Ishikawa (cell line): ENCODE measurements at regions not wholly inside any gene's neighbourhood (a gene's known extent, or its start where the extent isn't known, plus 50 kb on each side); places are given as distances from the start of the nearest gene placed in this dataset.

Experiments
- CEBPB ChIP-seq: IDR thresholded peaks from 2 replicates; pipeline ENCODE4 v1.6.1; 2012
- CREB1 ChIP-seq: IDR thresholded peaks from 2 replicates; pipeline ENCODE4 v1.6.1; 2012; ENCODE audit warnings: low read depth
- EGR1 ChIP-seq: IDR thresholded peaks from 2 replicates; pipeline ENCODE4 v1.6.1; 2012
- EP300 ChIP-seq: IDR thresholded peaks from 2 replicates; pipeline ENCODE4 v1.6.1; 2012; ENCODE audit warnings: borderline replicate concordance
- FOXM1 ChIP-seq: IDR thresholded peaks from 2 replicates; pipeline ENCODE4 v1.6.1; 2012; ENCODE audit warnings: low read depth, borderline replicate concordance
- NFIC ChIP-seq: IDR thresholded peaks from 2 replicates; pipeline ENCODE4 v1.6.1; 2012
- RAD21 ChIP-seq: IDR thresholded peaks from 2 replicates; pipeline ENCODE4 v1.6.1; 2012; ENCODE audit warnings: low read depth
- REST ChIP-seq: IDR thresholded peaks from 2 replicates; pipeline ENCODE4 v1.6.1; 2012; ENCODE audit warnings: low read depth, mild to moderate bottlenecking
- TAF1 ChIP-seq: IDR thresholded peaks from 2 replicates; pipeline ENCODE4 v1.6.1; 2012; ENCODE audit warnings: low read depth, mild to moderate bottlenecking
- TCF12 ChIP-seq: IDR thresholded peaks from 2 replicates; pipeline ENCODE4 v1.6.1; 2012; ENCODE audit warnings: low read depth
- TEAD4 ChIP-seq: IDR thresholded peaks from 2 replicates; pipeline ENCODE4 v1.6.1; 2012
- YY1 ChIP-seq: IDR thresholded peaks from 2 replicates; pipeline ENCODE4 v1.6.1; 2012; ENCODE audit warnings: low read depth
- ZBTB7A ChIP-seq: IDR thresholded peaks from 2 replicates; pipeline ENCODE4 v1.6.1; 2012; ENCODE audit warnings: low read depth
- TF ChIP-seq, protein P1 (sequence below): IDR thresholded peaks from 2 replicates; pipeline ENCODE4 v1.6.1; 2012
- TF ChIP-seq, protein P2 (sequence below): IDR thresholded peaks from 2 replicates; pipeline ENCODE4 v1.6.1; 2012

DNA sequence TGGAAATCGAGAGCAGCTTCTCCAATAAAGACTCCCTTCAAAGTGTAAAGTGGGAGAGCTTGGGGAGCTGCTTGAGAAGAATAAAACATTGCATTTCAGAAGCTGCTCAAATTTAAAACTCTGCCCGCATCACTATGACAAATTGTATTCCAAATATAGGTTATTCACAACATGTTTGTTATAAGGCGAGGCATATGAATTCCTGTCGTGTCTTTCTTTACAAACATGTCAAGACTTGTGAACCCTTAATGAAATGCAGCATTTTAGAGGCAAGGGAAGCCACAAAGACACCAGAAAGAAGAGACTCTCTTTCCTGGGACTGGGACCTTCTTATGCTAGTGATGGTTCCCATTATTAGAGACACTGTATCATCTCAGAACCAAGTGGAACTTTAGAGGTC lies 311.2 kb downstream of the DHX15 start:
- TF ChIP-seq, protein P1, sequence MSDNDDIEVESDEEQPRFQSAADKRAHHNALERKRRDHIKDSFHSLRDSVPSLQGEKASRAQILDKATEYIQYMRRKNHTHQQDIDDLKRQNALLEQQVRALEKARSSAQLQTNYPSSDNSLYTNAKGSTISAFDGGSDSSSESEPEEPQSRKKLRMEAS: no peak
- TF ChIP-seq CEBPB: no peak
- TF ChIP-seq EGR1: no peak
- TF ChIP-seq RAD21: no peak
- no peak for TF ChIP-seq CREB1
- TF ChIP-seq YY1: no peak
- TF ChIP-seq TEAD4: no peak

- TF ChIP-seq NFIC (no peak), CREB1 (no peak), CEBPB (no peak), YY1 (no peak), ZBTB7A (no peak), TEAD4 (no peak), EGR1 (no peak), REST (no peak), TAF1 (no peak)
- TF ChIP-seq, protein P2, sequence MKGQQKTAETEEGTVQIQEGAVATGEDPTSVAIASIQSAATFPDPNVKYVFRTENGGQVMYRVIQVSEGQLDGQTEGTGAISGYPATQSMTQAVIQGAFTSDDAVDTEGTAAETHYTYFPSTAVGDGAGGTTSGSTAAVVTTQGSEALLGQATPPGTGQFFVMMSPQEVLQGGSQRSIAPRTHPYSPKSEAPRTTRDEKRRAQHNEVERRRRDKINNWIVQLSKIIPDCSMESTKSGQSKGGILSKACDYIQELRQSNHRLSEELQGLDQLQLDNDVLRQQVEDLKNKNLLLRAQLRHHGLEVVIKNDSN: no peak
- TF ChIP-seq, protein P1: no peak
Observed at GRCh38 chr4:24266951-24267722, 317.2 kb downstream of the DHX15 start.

- TF ChIP-seq, protein P1: no peak
- no peak for TF ChIP-seq REST
- no peak for TF ChIP-seq EGR1
- TF ChIP-seq RAD21: no peak
- TF ChIP-seq EP300: no peak
- TF ChIP-seq FOXM1: no peak
- no peak for TF ChIP-seq TEAD4
- TF ChIP-seq ZBTB7A: no peak
- TF ChIP-seq TCF12: no peak
- TF ChIP-seq NFIC: no peak
- no peak for TF ChIP-seq CREB1
Observed at GRCh38 chr4:24265989-24266388, 318.4 kb downstream of the DHX15 start.

DNA sequence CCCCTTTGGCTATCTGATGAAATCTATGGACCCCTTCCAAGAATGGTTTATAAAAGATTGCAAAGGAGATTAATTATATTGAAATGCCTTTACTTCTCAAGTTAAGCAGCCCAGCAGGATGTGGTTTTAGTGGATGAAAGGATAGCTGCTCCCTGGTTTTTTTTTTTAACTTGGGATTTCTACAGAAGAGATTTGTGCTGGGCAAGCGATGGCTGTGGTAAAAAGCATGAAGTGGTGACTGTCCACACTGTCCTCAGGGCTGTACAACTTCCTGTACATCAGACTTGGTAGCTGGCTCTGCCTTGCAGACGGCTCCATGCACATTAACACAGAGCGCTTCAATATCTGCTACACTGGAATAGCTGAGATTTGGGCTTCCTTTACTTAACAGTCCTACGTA lies 321.7 kb downstream of the DHX15 start:
- TF ChIP-seq TEAD4: no peak
- no peak for TF ChIP-seq NFIC

GRCh38 chr4:24262084-24262483 lies 322.3 kb downstream of the DHX15 start:
- TF ChIP-seq, protein P1: no peak
- TF ChIP-seq TAF1: no peak
- TF ChIP-seq REST: no peak
- TF ChIP-seq CEBPB: no peak
- no peak for TF ChIP-seq ZBTB7A
- TF ChIP-seq TCF12: no peak
- TF ChIP-seq, protein P2: no peak
